Heart left ventricle (tissue), 16 donors: ENCODE measurements at regions not wholly inside any gene's neighbourhood (a gene's known extent, or its start where the extent isn't known, plus 50 kb on each side); places are given as distances from the start of the nearest gene placed in this dataset.
A peak's percentile ranks its signal among the peaks of the same experiment; 100 is the strongest.

Experiments used
- ATAC-seq, 4 donors: fragments of 200-7000 bp; cut with Tn5 transposase; one replicate each; pipeline ENCODE4 v1.9.1; 2020 to 2022; ENCODE audit warnings: moderate library complexity in 4 of 4, mild to moderate bottlenecking in 3 of 4, moderate number of reproducible peaks in 1 of 4
- DNase-seq, 5 donors: peaks; one replicate each; pipeline ENCODE4 v3.0.0-alpha.2; 2020
- H3K27ac ChIP-seq, 12 donors: fragments of 200-600 bp; sonication (generic) in 4 of 12; one replicate each; pipeline versions ENCODE4 v1.5.0 to v1.8.0; 2016 to 2022; ENCODE audit warnings: mild to moderate bottlenecking in 2 of 12
- H3K27me3 ChIP-seq, 9 donors: fragments of 200-600 bp; sonication (generic) in 2 of 9; one replicate each; pipeline versions ENCODE4 v1.5.1 to v1.8.0; 2016 to 2022; ENCODE audit warnings: mild to moderate bottlenecking in 3 of 9
- H3K36me3 ChIP-seq, 9 donors: fragments of 200-600 bp; sonication (generic) in 2 of 9; one replicate each; pipeline versions ENCODE4 v1.5.0 to v1.8.0; 2018 to 2022; ENCODE audit warnings: mild to moderate bottlenecking in 2 of 9
- H3K4me1 ChIP-seq, 12 donors: fragments of 200-600 bp; sonication (generic) in 4 of 12; one replicate each; pipeline versions ENCODE4 v1.5.0 to v1.8.0; 2016 to 2022; ENCODE audit warnings: mild to moderate bottlenecking in 3 of 12
- H3K4me3 ChIP-seq, 12 donors: fragments of 200-600 bp; sonication (generic) in 4 of 12; one replicate each; pipeline versions ENCODE4 v1.5.0 to v1.8.0; 2017 to 2022; ENCODE audit warnings: mild to moderate bottlenecking in 9 of 12, moderate library complexity in 4 of 12
- H3K9me3 ChIP-seq, 12 donors: fragments of 200-600 bp; sonication (generic) in 4 of 12; one replicate each; pipeline versions ENCODE4 v1.5.0 to v1.8.0; 2016 to 2022; ENCODE audit warnings: mild to moderate bottlenecking in 1 of 12
- CTCF ChIP-seq, 12 donors: fragments of 200-600 bp; sonication (generic) in 4 of 12; IDR thresholded peaks; one replicate each; pipeline versions ENCODE4 v1.5.0 to v1.8.0; 2018 to 2022; ENCODE audit warnings: antibody characterized with exemption in 12 of 12, mild to moderate bottlenecking in 5 of 12
- POLR2A ChIP-seq, 2 donors: fragments of 450-650 bp; IDR thresholded peaks; one replicate each; pipeline ENCODE4 v1.6.1; 2017; ENCODE audit warnings: antibody characterized with exemption in 2 of 2, mild to moderate bottlenecking in 2 of 2, moderate library complexity in 2 of 2
- WGBS, 4 donors: extraction: QIAGEN DNeasy Blood & Tissue Kit in 2 of 4; methylation state at CpG; one replicate each; pipeline versions ENCODE4 v1.1.5 to v1.1.7; 2013 to 2018; 5-methylcytosine and 5-hydroxymethylcytosine counted together
- intact Hi-C, 10 donors: fragments of 100-400 bp; cut with DNase I; formaldehyde crosslinking; loops; one replicate each; pipeline versions ENCODE4 v1.11.1 to v1.14.2; 2022
- donor health status: ischemic (EF 13 %, LVEDD 7.1; RV severe dilation, severe dysfunction).
- donor health status: healthy with polysubstance abuse.
- donor health status: DM: no; HTN: yes; CAD: no.
- donor health status: DM: no; HTN: no; CAD: no.
- donor health status: ischemic (EF 25% LVEDD 6.9; RV normal size, moderate dysfunction).
- donor health status: ischemic (EF 25% LVEDD 5.7; RV mildly dilated, moderate dysfunction).
- donor health status: healthy.
- donor health status: DM: yes; HTN: yes; CAD: no.
- donor health status: ischemic (EF 35%, LVEDD 5.7; RV mildly dilated, moderate dysfunction).
- donor health status: nonischemic (EF 11% LVEDD 7.7; RV severe dilation, severe dysfunction).
- donor health status: DM: yes; HTN: yes; CAD: no.
- donor health status: PGD.
- donor health status: ischemic (EF 29% LVEDD 5.4; RV normal size, mild dysfunction).
- donor health status: nonischemic (EF 23%, LVEDD 6.1; RV moderate dilation, normal function).

- DNase-seq, result peak; percentile 44 to 76 (median 71)
- Histone ChIP-seq H3K4me1 (peaks cover 0 to 22% (median 7%) of the 10 kb centered on the region in 12 donors), H3K27ac (no peak overlapping the region), H3K27me3 (no peaks in the 10 kb centered on the region), H3K4me3 (no peak overlapping the region), H3K9me3 (no peaks in the 10 kb centered on the region), H3K36me3 (no peaks in the 10 kb centered on the region)
- intact Hi-C loops, result loop anchor here (2.0 to 10.0 kb wide), 14 partner anchors 94 to 592 kb away; partner anchors contain the start of gene EYA4 (in 4 of the 10)
- no peak for TF ChIP-seq POLR2A (IDR thresholded peaks at IDR 0.05)
- TF ChIP-seq CTCF (IDR thresholded peaks at IDR 0.05), result peak; percentile 53 to 70 (median 60)
- 69 to 75% (median 70%) methylated on average over 7 of the region's 7 CpGs for WGBS, 4 donors
- peak; percentile 74 to 87 (median 78) for ATAC-seq
Observed at GRCh38 chr6:132962936-132963868, 148.8 kb downstream of the RPS12 start.

GRCh38 chr6:132964101-132964867, 149.9 kb downstream of the RPS12 start:
- peak in 2 of 4 donors; percentile 54 to 58 for ATAC-seq
- no peak overlapping the region for H3K4me3 ChIP-seq
- DNase-seq, result no peak
- H3K27ac ChIP-seq, result no peak overlapping the region
- TF ChIP-seq CTCF (IDR thresholded peaks at IDR 0.05) (no peak), POLR2A (IDR thresholded peaks at IDR 0.05) (no peak)
- WGBS, 4 donors, result 25 to 34% (median 30%) methylated on average over 4 of the region's 4 CpGs
- H3K27me3 ChIP-seq, result no peaks in the 10 kb centered on the region
- intact Hi-C loops, result loop anchor here (5.0 to 10.0 kb wide), 13 partner anchors 93 to 591 kb away; partner anchors contain the start of gene EYA4 (in 4 of the 10)
- no peaks in the 10 kb centered on the region for H3K36me3 ChIP-seq
- peaks cover 0 to 22% (median 7%) of the 10 kb centered on the region in 12 donors for H3K4me1 ChIP-seq
- H3K9me3 ChIP-seq, result no peaks in the 10 kb centered on the region

- TF ChIP-seq CTCF (IDR thresholded peaks at IDR 0.05), result no peak
- no peak for TF ChIP-seq POLR2A (IDR thresholded peaks at IDR 0.05)
- intact Hi-C loops, result loop anchor here (5.0 to 10.0 kb wide), 13 partner anchors 92 to 590 kb away; partner anchors contain the start of gene EYA4 (in 4 of the 10)
- WGBS, 4 donors, result 27 to 37% (median 32%) methylated on average over 2 of the region's 2 CpGs
- DNase-seq, result no peak
- no peak for ATAC-seq
- no peaks in the 10 kb centered on the region for H3K36me3 ChIP-seq
- H3K4me1 ChIP-seq, result peaks cover 0 to 22% (median 7%) of the 10 kb centered on the region in 12 donors
- H3K27me3 ChIP-seq, result no peaks in the 10 kb centered on the region
- no peak overlapping the region for H3K4me3 ChIP-seq
- no peak overlapping the region for H3K27ac ChIP-seq
- no peaks in the 10 kb centered on the region for H3K9me3 ChIP-seq
Observed at GRCh38 chr6:132964868-132965382, 150.6 kb downstream of the RPS12 start.
